ENCODE measurements at regions not wholly inside any gene's neighbourhood (a gene's known extent, or its start where the extent isn't known, plus 50 kb on each side); places are given as distances from the start of the nearest gene placed in this dataset.
"Not testable (repeated sequence)": the region's sequence is repeated elsewhere in the genome, so short reads cannot be mapped to it uniquely, and the experiment has no call there.

DNA sequence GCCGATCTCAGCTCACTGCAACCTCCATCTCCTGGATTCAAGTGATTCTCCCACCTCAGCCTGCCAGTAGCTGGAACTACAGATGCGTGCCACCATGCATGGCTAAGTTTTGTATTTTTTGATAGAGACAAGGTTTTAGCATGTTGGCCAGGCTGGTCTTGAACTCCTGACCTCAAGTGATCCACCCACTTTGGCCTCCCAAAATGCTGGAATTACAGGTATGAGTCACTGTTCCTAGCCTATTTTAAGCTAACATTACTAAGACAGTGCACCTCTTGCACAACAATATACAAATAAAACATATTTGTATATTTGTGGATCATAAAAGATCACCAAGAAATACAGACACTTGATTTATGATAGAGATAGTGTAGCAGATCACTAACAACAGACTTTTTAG is 139.1 kb downstream of the DUSP10 start:
- no peaks in the 10 kb centered on the region for H3K27me3 Mint-ChIP-seq (ENCODE audit: low read depth)
- H3K4me3 Mint-ChIP-seq, result no peak overlapping the region
- H3K36me3 Mint-ChIP-seq (ENCODE audit: insufficient read depth), result no peaks in the 10 kb centered on the region
- no peaks in the 10 kb centered on the region for H3K9me3 Mint-ChIP-seq
- no peaks in the 10 kb centered on the region for H3K4me1 Mint-ChIP-seq (ENCODE audit: low read depth)
- ATAC-seq (no peak), DNase-seq (no peak)

DNA sequence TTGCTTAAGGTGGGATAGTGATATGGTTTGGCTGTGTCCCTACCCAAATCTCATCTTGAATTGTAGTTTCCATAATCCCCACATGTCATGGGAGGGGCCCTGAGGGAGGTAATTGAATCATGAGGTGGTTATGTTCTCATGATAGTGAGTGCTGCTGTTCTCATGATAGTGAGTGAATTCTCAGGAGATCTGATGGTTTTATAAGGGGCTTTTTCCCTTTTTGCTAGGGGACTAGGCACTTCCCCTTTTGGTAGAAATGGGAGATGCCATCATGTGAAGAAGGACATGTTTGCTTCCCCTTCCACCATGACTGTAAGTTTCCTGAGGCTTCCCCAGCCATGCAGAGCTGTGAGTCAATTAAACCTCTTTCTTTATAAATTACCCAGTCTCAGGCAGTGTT is 137.5 kb downstream of the DUSP10 start:
- not testable (repeated sequence) for ATAC-seq; H3K4me3 Mint-ChIP-seq; H3K27me3 Mint-ChIP-seq (ENCODE audit: low read depth); H3K36me3 Mint-ChIP-seq (ENCODE audit: insufficient read depth); H3K4me1 Mint-ChIP-seq (ENCODE audit: low read depth); H3K9me3 Mint-ChIP-seq; DNase-seq

DNA sequence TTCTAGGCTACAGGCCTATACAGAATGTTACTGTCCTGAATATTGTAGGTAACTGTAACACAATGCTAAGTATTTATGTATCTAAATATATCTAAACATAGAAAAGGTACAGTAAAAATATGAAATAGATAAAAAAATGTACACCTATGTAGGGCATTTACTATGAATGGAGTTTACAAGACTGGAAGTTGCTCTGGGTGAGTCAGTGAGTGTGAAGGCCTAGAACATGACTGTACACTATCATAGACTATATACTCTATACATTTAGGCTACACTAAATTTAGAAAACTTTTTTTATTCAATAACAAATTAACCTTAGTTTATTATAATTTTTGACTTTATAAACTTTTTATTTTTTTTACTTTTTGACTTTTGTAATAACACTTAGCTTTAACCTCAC is 136.9 kb downstream of the DUSP10 start:
- ATAC-seq (no peak), DNase-seq (no peak)
- no peak overlapping the region for H3K4me3 Mint-ChIP-seq
- H3K27me3 Mint-ChIP-seq (ENCODE audit: low read depth), result no peaks in the 10 kb centered on the region
- H3K36me3 Mint-ChIP-seq (ENCODE audit: insufficient read depth), result no peaks in the 10 kb centered on the region
- H3K9me3 Mint-ChIP-seq, result no peaks in the 10 kb centered on the region
- H3K4me1 Mint-ChIP-seq (ENCODE audit: low read depth), result no peaks in the 10 kb centered on the region

DNA sequence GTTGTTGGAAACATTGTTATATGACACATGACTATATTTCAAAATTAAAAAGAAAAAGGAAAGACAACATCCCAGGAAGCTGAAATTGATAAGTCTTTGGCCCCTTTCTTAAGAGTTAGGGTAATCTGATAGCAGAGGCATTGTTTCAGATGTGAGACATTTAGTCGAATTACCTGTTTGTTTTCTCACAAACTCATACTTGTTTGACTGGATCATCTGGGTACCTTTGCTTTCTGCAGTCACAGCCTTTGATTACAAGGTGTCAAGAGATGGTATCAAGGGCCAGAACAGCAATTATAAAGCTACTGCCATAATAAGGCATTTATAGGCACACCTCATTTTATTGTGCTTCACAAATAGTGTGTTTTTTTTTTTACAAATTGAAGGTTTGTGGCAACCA is 136.3 kb downstream of the DUSP10 start:
- Mint-ChIP-seq H3K27me3 (ENCODE audit: low read depth) (no peaks in the 10 kb centered on the region), H3K9me3 (no peaks in the 10 kb centered on the region), H3K4me1 (ENCODE audit: low read depth) (no peaks in the 10 kb centered on the region), H3K4me3 (no peak overlapping the region), H3K36me3 (ENCODE audit: insufficient read depth) (no peaks in the 10 kb centered on the region)
- DNase-seq (no peak), ATAC-seq (no peak)

DNA sequence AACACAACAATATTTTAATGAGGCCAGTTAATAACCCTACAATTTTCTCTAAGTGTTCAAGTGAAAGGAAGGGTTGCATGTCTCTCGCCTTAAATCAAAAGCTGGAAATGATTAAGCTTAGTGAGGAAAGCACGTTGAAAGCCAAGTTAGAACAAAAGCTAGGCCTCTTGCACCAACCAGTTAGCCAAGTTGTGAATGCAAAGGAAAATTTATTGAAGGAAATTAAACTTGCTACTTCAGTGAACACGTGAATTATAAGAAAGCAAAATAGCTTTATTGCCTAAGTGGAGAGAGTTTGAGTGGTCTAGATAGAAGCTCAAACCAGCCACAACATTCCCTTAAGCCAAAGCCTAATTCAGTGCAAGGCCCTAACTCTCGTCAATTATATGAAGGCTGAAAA is 135.6 kb downstream of the DUSP10 start:
- no peaks in the 10 kb centered on the region for H3K36me3 Mint-ChIP-seq (ENCODE audit: insufficient read depth)
- H3K4me1 Mint-ChIP-seq (ENCODE audit: low read depth), result no peaks in the 10 kb centered on the region
- no peaks in the 10 kb centered on the region for H3K27me3 Mint-ChIP-seq (ENCODE audit: low read depth)
- ATAC-seq (no peak), DNase-seq (no peak)
- H3K4me3 Mint-ChIP-seq, result no peak overlapping the region
- no peaks in the 10 kb centered on the region for H3K9me3 Mint-ChIP-seq

DNA sequence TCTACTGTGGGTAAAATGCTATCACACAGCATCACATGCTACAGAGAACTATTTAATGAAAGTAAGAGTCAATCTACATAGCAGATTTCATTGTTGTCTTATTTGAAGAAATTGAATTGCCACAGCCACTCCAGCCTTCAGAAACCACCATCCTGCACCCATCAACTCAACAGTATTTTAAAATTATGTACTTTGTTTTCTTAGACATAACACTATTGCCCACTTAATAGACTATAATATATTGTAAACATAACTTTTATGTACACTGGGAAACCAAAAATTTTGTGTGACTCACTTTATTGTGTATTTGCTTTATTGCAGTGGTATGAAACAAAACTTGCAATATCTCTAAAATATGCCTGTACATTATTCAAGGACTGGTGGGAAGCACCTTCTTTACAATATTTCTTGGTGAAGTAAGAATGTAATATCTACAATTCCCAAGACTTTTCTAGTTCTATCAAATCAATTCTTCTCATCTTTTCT is 133.0 kb downstream of the DUSP10 start:
- Mint-ChIP-seq H3K36me3 (ENCODE audit: insufficient read depth) (no peaks in the 10 kb centered on the region), H3K4me3 (no peak overlapping the region), H3K27me3 (ENCODE audit: low read depth) (no peaks in the 10 kb centered on the region), H3K9me3 (no peaks in the 10 kb centered on the region), H3K4me1 (ENCODE audit: low read depth) (no peaks in the 10 kb centered on the region)
- DNase-seq (no peak), ATAC-seq (no peak)

DNA sequence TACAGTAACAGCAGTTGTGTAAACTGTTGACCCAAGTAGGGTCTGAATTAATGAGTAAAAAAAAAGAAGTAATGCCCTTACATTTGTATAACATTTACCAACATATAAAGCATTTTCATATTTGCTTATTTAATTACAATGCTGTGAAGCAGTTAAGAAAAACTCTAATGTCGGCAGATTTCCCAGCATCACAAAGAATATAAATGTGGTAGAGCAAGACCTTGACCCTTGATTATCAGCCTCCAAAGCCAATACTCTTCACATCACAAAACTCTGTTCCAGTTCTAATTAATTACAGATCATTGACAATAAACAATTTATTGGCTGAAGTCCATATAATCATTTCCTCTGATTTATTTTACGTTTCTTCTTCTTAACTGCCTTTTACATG is 130.2 kb downstream of the DUSP10 start:
- H3K36me3 Mint-ChIP-seq (ENCODE audit: insufficient read depth), result no peaks in the 10 kb centered on the region
- no peak overlapping the region for H3K4me3 Mint-ChIP-seq
- no peaks in the 10 kb centered on the region for H3K27me3 Mint-ChIP-seq (ENCODE audit: low read depth)
- H3K9me3 Mint-ChIP-seq, result no peaks in the 10 kb centered on the region
- no peak for ATAC-seq
- no peak for DNase-seq
- no peaks in the 10 kb centered on the region for H3K4me1 Mint-ChIP-seq (ENCODE audit: low read depth)

DNA sequence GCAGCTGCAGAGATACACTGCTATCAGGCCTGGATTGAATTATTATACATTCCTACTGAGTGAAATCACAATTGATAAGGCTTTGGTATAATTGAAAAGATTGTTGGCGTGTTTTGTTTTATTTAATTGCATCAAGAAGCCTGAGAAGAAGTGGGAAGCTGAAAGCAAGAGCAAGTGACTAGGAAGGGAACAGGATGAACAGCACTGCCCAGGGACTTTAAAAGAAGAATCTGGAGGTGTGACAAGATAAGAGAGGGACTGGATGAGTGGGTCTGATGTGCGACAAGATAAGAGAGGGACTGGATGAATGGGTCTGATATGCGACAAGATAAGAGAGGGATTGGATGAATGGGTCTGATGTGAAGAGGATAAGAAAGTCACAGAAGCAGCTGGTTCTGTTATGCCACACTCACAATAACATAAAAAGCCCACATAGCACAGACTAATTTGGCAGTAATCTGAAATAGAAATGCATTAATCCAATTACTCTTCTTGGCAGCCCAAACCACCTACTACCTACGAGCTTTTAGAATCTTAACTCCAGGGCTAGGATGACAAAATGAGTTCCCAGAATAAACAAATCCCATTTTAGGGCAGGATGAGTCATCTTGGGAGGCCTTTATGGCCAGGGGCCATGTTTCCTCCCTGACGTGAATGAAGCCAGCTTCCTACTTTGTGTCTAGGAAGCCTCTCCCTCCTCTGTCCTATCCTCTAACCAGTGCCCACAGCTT is 129.7 kb downstream of the DUSP10 start:
- no peak for ATAC-seq
- Mint-ChIP-seq H3K4me1 (ENCODE audit: low read depth) (no peaks in the 10 kb centered on the region), H3K27me3 (ENCODE audit: low read depth) (no peaks in the 10 kb centered on the region), H3K9me3 (no peaks in the 10 kb centered on the region), H3K36me3 (ENCODE audit: insufficient read depth) (no peaks in the 10 kb centered on the region), H3K4me3 (no peak overlapping the region)
- no peak for DNase-seq

DNA sequence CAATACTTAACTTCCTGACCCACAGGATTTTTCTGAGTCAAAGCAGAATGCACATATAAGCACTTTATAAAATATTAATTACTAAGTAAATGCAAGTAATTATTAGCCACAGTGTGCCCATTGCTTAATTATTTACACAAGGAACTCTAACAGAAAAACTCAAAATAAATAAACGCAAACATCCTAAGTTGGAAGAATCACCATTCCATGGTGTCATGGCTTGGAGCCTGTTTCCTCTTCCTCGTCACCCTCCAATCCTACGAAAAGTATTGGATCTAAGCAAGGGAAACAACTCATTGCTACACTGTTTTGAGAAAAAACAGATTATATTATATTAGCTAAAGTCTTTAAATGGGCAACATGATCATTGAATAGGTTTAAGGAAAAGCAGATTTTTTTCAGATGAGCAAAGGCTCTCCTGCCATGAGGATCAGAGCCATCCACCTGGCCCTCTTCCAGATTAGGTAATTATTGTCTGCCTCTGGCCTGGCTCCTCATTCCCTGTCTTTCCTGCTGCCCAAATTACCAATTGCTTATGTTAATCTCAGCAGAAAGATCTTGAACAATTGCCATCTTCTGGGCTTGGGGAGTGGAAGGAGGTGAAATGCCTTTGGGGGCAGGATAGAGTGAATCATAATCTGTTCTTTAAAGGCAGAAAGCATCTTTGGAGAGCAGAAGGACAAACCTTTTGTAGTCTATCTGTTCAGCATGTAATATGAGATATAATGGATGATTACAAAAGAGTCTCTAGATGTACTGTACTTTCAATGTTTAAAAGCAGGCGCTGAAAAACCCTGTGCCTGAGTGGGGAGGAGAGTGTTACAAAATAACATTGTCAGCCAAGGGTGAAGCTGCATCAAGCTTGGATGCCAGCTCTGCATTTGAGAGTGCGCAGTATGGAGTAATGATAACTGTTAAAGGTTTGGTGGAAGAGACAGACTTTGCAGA is 121.2 kb downstream of the DUSP10 start:
- H3K4me1 Mint-ChIP-seq (ENCODE audit: low read depth), result no peaks in the 10 kb centered on the region
- no peaks in the 10 kb centered on the region for H3K27me3 Mint-ChIP-seq (ENCODE audit: low read depth)
- ATAC-seq (no peak), DNase-seq (no peak)
- no peaks in the 10 kb centered on the region for H3K9me3 Mint-ChIP-seq
- no peaks in the 10 kb centered on the region for H3K36me3 Mint-ChIP-seq (ENCODE audit: insufficient read depth)
- H3K4me3 Mint-ChIP-seq, result no peak overlapping the region

DNA sequence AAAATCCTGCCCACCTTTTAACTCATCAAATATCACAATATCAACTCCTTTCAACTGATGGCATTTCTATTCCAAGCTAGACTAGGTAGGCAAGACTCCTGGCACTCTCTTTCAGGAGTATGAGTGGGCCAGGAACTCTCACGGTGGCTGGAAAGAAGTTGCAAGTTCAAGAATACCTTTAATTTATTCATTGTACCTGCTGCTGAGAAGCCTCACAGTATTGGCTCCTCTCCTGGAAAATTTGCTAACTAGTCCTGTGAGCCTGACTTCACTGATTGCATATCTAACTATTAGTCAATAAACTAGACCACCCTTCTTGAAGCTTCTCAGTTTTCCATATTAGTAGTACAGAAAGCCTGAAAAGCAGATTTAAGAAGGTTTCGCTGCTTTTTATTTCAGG is 120.2 kb downstream of the DUSP10 start:
- Mint-ChIP-seq H3K27me3 (ENCODE audit: low read depth) (no peaks in the 10 kb centered on the region), H3K4me1 (ENCODE audit: low read depth) (no peaks in the 10 kb centered on the region), H3K4me3 (no peak overlapping the region), H3K36me3 (ENCODE audit: insufficient read depth) (no peaks in the 10 kb centered on the region), H3K9me3 (no peaks in the 10 kb centered on the region)
- no peak for ATAC-seq
- DNase-seq, result no peak

DNA sequence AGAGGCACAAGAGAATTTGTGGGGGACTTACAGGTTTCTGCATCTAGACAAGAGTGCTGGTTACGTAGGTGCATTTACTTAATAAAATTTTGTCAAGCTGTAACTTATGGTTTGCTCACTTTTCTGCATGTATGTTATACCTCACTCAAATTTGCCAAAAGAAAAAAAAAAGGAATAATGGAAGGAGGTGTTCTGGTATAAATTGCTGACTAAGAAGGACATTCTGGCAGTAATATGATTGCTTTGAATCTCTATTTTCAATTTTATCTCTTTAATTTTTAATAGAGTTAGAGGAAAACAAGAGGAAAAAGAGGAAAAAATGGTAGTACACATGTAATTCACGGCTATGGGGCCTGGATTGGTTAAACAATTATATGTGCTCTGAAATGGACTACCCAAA is 119.5 kb downstream of the DUSP10 start:
- Mint-ChIP-seq H3K27me3 (ENCODE audit: low read depth) (no peaks in the 10 kb centered on the region), H3K9me3 (no peaks in the 10 kb centered on the region), H3K36me3 (ENCODE audit: insufficient read depth) (no peaks in the 10 kb centered on the region), H3K4me3 (no peak overlapping the region), H3K4me1 (ENCODE audit: low read depth) (no peaks in the 10 kb centered on the region)
- DNase-seq (no peak), ATAC-seq (no peak)

DNA sequence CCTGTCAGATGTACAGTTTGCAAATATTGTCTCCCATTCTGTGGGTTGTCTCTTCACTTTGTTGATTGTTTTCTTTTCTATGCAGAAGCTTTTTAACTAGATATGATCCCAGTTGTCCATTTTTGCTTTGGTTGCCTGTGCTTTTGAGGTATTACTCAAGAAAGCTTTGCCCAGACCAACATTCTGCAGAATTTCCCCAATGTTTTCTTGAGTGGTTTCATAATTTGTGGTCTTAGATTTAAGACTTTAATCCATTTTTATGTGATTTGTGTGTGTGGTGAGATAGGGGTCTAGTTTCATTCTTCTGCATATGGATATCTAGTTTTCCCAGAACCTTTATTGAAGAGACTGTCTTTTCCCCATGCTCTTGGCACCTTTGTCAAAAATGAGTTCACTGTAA is 116.9 kb downstream of the DUSP10 start:
- H3K4me1 Mint-ChIP-seq (ENCODE audit: low read depth), result no peaks in the 10 kb centered on the region
- H3K36me3 Mint-ChIP-seq (ENCODE audit: insufficient read depth), result no peaks in the 10 kb centered on the region
- no peak for DNase-seq
- H3K27me3 Mint-ChIP-seq (ENCODE audit: low read depth), result no peaks in the 10 kb centered on the region
- ATAC-seq, result no peak
- no peak overlapping the region for H3K4me3 Mint-ChIP-seq
- no peaks in the 10 kb centered on the region for H3K9me3 Mint-ChIP-seq

DNA sequence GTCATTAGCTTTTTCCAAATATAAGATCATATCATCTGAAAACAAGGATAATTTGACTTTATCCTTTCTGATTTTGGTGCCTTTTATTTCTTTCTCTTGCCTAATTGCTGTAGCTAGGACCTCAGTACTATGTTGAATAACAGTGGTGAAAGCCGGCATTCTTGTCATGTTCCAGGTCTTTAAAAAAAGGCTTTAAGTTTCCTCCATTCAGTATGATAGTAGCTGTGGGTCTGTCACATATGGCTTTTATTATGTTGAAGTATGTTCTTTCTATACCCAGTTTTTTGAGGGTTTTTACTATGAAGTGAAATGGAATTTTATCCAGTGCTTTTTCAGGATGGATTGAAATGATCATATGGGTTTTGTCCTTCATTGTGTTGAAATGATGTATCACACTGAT is 115.8 kb downstream of the DUSP10 start:
- Mint-ChIP-seq H3K36me3 (ENCODE audit: insufficient read depth) (no peaks in the 10 kb centered on the region), H3K27me3 (ENCODE audit: low read depth) (no peaks in the 10 kb centered on the region), H3K4me3 (no peak overlapping the region), H3K4me1 (ENCODE audit: low read depth) (no peaks in the 10 kb centered on the region), H3K9me3 (no peaks in the 10 kb centered on the region)
- no peak for ATAC-seq
- DNase-seq, result no peak

DNA sequence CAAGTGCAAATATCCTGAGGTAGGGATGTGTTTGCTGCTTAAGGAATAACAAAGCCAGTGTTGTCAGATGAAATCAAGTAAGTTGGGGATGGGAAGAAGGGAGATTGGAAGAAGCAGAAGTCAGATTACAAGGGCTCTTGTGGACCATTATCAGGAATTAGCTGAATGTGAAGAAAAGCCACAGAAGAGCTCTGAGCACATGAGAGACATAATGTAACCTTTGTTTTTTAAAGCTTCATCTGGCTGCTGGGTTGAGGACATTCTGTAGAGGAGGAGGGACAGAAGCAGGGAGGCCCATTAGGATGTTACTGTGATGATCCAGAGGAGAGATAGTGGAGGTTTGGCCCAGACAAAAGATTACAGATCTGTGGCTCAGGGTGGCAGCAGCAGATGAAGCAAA is 111.7 kb downstream of the DUSP10 start:
- Mint-ChIP-seq H3K9me3 (no peaks in the 10 kb centered on the region), H3K27me3 (ENCODE audit: low read depth) (peaks cover 3% of the 10 kb centered on the region), H3K4me3 (no peak overlapping the region), H3K4me1 (ENCODE audit: low read depth) (no peaks in the 10 kb centered on the region), H3K36me3 (ENCODE audit: insufficient read depth) (no peaks in the 10 kb centered on the region)
- no peak for DNase-seq
- no peak for ATAC-seq

DNA sequence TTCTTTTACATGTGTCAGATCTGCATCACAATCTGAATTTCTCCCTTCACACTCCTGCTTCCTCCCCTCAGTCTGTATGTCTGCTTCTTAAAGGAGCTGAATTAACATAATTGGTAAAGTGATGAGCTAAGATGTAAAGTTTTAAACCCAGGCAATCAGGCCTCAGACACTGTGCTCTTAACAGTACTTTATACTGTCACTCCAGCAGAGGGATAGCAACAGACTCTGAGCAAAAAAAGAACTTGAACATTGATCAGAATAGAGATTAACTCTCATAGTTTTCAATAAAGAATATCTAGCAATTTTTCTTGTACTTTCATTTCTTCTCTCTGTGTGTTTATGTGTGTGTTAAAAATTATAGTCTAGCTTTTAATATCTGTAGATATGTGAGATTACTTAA is 110.3 kb downstream of the DUSP10 start:
- no peak for DNase-seq
- no peaks in the 10 kb centered on the region for H3K36me3 Mint-ChIP-seq (ENCODE audit: insufficient read depth)
- no peaks in the 10 kb centered on the region for H3K4me1 Mint-ChIP-seq (ENCODE audit: low read depth)
- H3K27me3 Mint-ChIP-seq (ENCODE audit: low read depth), result peaks cover 3% of the 10 kb centered on the region
- H3K9me3 Mint-ChIP-seq, result no peaks in the 10 kb centered on the region
- no peak for ATAC-seq
- H3K4me3 Mint-ChIP-seq, result no peak overlapping the region
